Liver (tissue), 8 donors: ENCODE measurements at regions not wholly inside any gene's neighbourhood (a gene's known extent, or its start where the extent isn't known, plus 50 kb on each side); places are given as distances from the start of the nearest gene placed in this dataset.

Source experiments
- DNase-seq: peaks from one replicate; pipeline ENCODE4 v3.0.0-alpha.2; 2017; ENCODE audit warnings: low spot score
- H3K27ac ChIP-seq, 2 donors: one replicate each; pipeline ENCODE4 v1.7.0; 2013; ENCODE audit warnings: inconsistent platforms in 2 of 2, low read length in 2 of 2, control low read depth in 1 of 2, low read depth in 1 of 2, mild to moderate bottlenecking in 1 of 2
- H3K27me3 ChIP-seq, 4 donors: one replicate each; pipeline versions ENCODE4 v1.6.1 to v1.7.0; 2013; ENCODE audit warnings: low read length in 3 of 4, inconsistent platforms in 1 of 4, mild to moderate bottlenecking in 1 of 4, moderate library complexity in 1 of 4; ENCODE audit not compliant: control insufficient read depth in 4 of 4, insufficient read depth in 4 of 4
- H3K36me3 ChIP-seq, 4 donors: one replicate each; pipeline versions ENCODE4 v1.6.1 to v1.7.0; 2013; ENCODE audit warnings: low read length in 3 of 4, mild to moderate bottlenecking in 3 of 4, low read depth in 1 of 4, moderate library complexity in 1 of 4; ENCODE audit not compliant: control insufficient read depth in 4 of 4, insufficient read depth in 3 of 4
- H3K4me1 ChIP-seq, 4 donors: one replicate each; pipeline versions ENCODE4 v1.6.1 to v1.7.0; 2013; ENCODE audit warnings: low read length in 3 of 4, mild to moderate bottlenecking in 3 of 4, moderate library complexity in 1 of 4; ENCODE audit not compliant: control insufficient read depth in 4 of 4, insufficient read depth in 4 of 4
- H3K4me3 ChIP-seq, 3 donors: one replicate each; pipeline versions ENCODE4 v1.6.1 to v1.7.0; 2013; ENCODE audit warnings: low read length in 3 of 3, control low read depth in 1 of 3, low read depth in 1 of 3, mild to moderate bottlenecking in 1 of 3
- H3K9ac ChIP-seq, 2 donors: one replicate each; pipeline ENCODE4 v1.7.0; 2013; ENCODE audit warnings: low read length in 2 of 2, mild to moderate bottlenecking in 2 of 2, moderate library complexity in 2 of 2, control low read depth in 1 of 2, low read depth in 1 of 2
- H3K9me3 ChIP-seq, 4 donors: one replicate each; pipeline versions ENCODE4 v1.6.1 to v1.7.0; 2013; ENCODE audit warnings: low read length in 3 of 4; ENCODE audit not compliant: control insufficient read depth in 4 of 4
- EGR1 ChIP-seq, 2 donors: IDR thresholded peaks; 2 replicates each; pipeline ENCODE4 v1.6.1; 2016 to 2018; ENCODE audit warnings: antibody characterized with exemption in 2 of 2, low read depth in 2 of 2
- FOXA1 ChIP-seq: IDR thresholded peaks from 2 replicates; pipeline ENCODE4 v1.6.1; 2016; ENCODE audit warnings: antibody characterized with exemption
- FOXA2 ChIP-seq: IDR thresholded peaks from 2 replicates; pipeline ENCODE4 v1.6.1; 2016; ENCODE audit warnings: antibody characterized with exemption
- GABPA ChIP-seq, 2 donors: IDR thresholded peaks in 1 of 2; conservative IDR thresholded peaks in 1 of 2; 2 replicates each; pipeline ENCODE4 v1.6.1; 2016; ENCODE audit warnings: antibody characterized with exemption in 2 of 2, mild to moderate bottlenecking in 1 of 2, moderate library complexity in 1 of 2
- HNF4A ChIP-seq, 2 donors: conservative IDR thresholded peaks; 2 replicates each; pipeline ENCODE4 v1.6.1; 2016; ENCODE audit warnings: antibody characterized with exemption in 2 of 2, mild to moderate bottlenecking in 2 of 2
- HNF4G ChIP-seq: IDR thresholded peaks from 2 replicates; pipeline ENCODE4 v1.6.1; 2016; ENCODE audit warnings: antibody characterized with exemption
- JUND ChIP-seq, 2 donors: IDR thresholded peaks; 2 replicates each; pipeline ENCODE4 v1.6.1; 2016; ENCODE audit warnings: antibody characterized with exemption in 2 of 2
- NR2F2 ChIP-seq: IDR thresholded peaks from 2 replicates; pipeline ENCODE4 v1.6.1; 2016; ENCODE audit warnings: antibody characterized with exemption
- RAD21 ChIP-seq, 2 donors: IDR thresholded peaks; 2 replicates each; pipeline ENCODE4 v1.6.1; 2016; ENCODE audit warnings: antibody characterized with exemption in 2 of 2, mild to moderate bottlenecking in 2 of 2
- RXRA ChIP-seq, 2 donors: IDR thresholded peaks; 2 replicates each; pipeline ENCODE4 v1.6.1; 2017 to 2018; ENCODE audit warnings: antibody characterized with exemption in 2 of 2, mild to moderate bottlenecking in 1 of 2
- TAF1 ChIP-seq: conservative IDR thresholded peaks from 2 replicates; pipeline ENCODE4 v1.6.1; 2016; ENCODE audit warnings: antibody characterized with exemption, mild to moderate bottlenecking
- YY1 ChIP-seq: IDR thresholded peaks from 2 replicates; pipeline ENCODE4 v1.6.1; 2016; ENCODE audit warnings: antibody characterized with exemption, mild to moderate bottlenecking
- WGBS: extraction: QIAGEN DNeasy Blood & Tissue Kit; methylation state at CpG from one replicate; pipeline ENCODE4 v1.1.7; 2013; 5-methylcytosine and 5-hydroxymethylcytosine counted together
- TF ChIP-seq, protein P1 (sequence below): IDR thresholded peaks from 2 replicates; pipeline ENCODE4 v1.6.1; 2016; ENCODE audit warnings: antibody characterized with exemption
- TF ChIP-seq, protein P2 (sequence below): fragments of 150-350 bp; IDR thresholded peaks from 2 replicates; pipeline ENCODE4 v1.5.1; 2017; ENCODE audit warnings: improper control_type of control experiment, low read depth, low read length; ENCODE audit not compliant: missing input control
- TF ChIP-seq, protein P3 (sequence below): IDR thresholded peaks from 2 replicates; pipeline ENCODE4 v1.6.1; 2016; ENCODE audit warnings: antibody characterized with exemption
- TF ChIP-seq, protein P4 (sequence below): IDR thresholded peaks from 2 replicates; pipeline ENCODE4 v1.6.1; 2016; ENCODE audit warnings: antibody characterized with exemption
- TF ChIP-seq, protein P5 (sequence below): IDR thresholded peaks from 2 replicates; pipeline ENCODE4 v1.6.1; 2016; ENCODE audit warnings: antibody characterized with exemption, mild to moderate bottlenecking
- donor health status: healthy.
- donor health status: healthy.
- donor health status: healthy.
- donor health status: healthy.
- donor health status: healthy.

DNA sequence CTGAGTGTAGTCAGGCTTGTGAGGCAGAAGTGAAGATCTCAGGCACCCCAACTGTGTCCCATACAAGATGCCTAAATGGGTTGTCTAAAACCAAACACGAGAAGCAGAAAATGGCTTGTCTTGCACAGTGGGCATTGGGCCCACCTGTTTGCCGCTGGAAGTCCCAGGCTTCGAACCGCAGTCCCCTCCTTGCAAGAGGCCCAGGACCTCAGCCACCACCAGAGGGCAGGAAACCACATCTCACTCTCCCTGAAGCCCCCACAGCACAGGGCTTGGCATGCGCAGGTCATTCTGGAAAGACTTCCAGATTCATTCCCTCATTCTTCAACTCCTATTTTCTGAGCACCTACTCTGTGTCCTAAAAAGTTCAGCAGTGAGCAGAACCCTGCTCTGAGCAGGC lies 973.7 kb downstream of the UQCRFS1 start:
- no peak for DNase-seq
- WGBS, result 46% methylated on average over 5 of the region's 5 CpGs
- Histone ChIP-seq H3K36me3 (no peaks in the 10 kb centered on the region), H3K27ac (no peak overlapping the region), H3K9me3 (no peaks in the 10 kb centered on the region), H3K4me1 (no peaks in the 10 kb centered on the region), H3K27me3 (no peaks in the 10 kb centered on the region), H3K9ac (no peak overlapping the region), H3K4me3 (no peak overlapping the region)
- TF ChIP-seq, protein P1, sequence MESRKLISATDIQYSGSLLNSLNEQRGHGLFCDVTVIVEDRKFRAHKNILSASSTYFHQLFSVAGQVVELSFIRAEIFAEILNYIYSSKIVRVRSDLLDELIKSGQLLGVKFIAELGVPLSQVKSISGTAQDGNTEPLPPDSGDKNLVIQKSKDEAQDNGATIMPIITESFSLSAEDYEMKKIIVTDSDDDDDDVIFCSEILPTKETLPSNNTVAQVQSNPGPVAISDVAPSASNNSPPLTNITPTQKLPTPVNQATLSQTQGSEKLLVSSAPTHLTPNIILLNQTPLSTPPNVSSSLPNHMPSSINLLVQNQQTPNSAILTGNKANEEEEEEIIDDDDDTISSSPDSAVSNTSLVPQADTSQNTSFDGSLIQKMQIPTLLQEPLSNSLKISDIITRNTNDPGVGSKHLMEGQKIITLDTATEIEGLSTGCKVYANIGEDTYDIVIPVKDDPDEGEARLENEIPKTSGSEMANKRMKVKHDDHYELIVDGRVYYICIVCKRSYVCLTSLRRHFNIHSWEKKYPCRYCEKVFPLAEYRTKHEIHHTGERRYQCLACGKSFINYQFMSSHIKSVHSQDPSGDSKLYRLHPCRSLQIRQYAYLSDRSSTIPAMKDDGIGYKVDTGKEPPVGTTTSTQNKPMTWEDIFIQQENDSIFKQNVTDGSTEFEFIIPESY, result no peak
- TF ChIP-seq TAF1 (no peak), JUND (IDR thresholded peaks at IDR 0.05) (no peak), YY1 (no peak), HNF4G (no peak), FOXA2 (no peak), EGR1 (IDR thresholded peaks at IDR 0.05; ENCODE audit: low read depth in 2 of 2) (no peak), FOXA1 (no peak), RXRA (IDR thresholded peaks at IDR 0.05) (no peak), HNF4A (conservative IDR thresholded peaks at IDR 0.05) (no peak), NR2F2 (no peak)
- TF ChIP-seq, protein P2, sequence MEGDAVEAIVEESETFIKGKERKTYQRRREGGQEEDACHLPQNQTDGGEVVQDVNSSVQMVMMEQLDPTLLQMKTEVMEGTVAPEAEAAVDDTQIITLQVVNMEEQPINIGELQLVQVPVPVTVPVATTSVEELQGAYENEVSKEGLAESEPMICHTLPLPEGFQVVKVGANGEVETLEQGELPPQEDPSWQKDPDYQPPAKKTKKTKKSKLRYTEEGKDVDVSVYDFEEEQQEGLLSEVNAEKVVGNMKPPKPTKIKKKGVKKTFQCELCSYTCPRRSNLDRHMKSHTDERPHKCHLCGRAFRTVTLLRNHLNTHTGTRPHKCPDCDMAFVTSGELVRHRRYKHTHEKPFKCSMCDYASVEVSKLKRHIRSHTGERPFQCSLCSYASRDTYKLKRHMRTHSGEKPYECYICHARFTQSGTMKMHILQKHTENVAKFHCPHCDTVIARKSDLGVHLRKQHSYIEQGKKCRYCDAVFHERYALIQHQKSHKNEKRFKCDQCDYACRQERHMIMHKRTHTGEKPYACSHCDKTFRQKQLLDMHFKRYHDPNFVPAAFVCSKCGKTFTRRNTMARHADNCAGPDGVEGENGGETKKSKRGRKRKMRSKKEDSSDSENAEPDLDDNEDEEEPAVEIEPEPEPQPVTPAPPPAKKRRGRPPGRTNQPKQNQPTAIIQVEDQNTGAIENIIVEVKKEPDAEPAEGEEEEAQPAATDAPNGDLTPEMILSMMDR, result no peak
- TF ChIP-seq, protein P3, sequence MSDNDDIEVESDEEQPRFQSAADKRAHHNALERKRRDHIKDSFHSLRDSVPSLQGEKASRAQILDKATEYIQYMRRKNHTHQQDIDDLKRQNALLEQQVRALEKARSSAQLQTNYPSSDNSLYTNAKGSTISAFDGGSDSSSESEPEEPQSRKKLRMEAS, result no peak
- TF ChIP-seq, protein P4, sequence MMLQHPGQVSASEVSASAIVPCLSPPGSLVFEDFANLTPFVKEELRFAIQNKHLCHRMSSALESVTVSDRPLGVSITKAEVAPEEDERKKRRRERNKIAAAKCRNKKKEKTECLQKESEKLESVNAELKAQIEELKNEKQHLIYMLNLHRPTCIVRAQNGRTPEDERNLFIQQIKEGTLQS, result no peak

DNA sequence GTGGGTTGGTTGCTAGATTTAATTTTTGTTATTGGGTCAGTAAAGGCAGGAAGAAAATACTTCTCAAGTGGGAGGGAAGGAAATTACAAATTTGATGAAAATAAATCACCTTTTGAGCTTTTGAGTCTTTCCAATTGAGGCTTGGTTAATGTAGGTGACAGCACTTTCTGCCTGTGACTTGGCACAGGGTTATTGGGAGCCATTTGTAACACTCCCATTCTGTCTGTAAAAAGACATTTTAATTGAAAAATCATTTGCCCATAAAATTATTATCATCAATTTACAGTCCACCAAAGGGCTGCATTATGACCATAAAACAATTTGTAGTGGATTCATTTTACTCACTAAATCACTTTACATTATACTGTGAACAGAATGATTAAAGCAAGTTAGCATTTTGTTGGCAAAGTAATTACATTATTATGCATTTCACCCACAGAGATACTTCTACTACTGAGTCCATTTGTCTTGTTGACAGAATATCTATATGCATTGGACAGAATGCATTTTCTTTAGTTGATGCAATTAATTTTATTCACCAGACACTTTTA lies 974.6 kb downstream of the UQCRFS1 start:
- no peaks in the 10 kb centered on the region for H3K4me1 ChIP-seq
- H3K9ac ChIP-seq, result no peak overlapping the region
- no peaks in the 10 kb centered on the region for H3K9me3 ChIP-seq
- TF ChIP-seq FOXA2 (no peak), TAF1 (no peak), JUND (IDR thresholded peaks at IDR 0.05) (no peak), RXRA (IDR thresholded peaks at IDR 0.05) (no peak), EGR1 (IDR thresholded peaks at IDR 0.05; ENCODE audit: low read depth in 2 of 2) (no peak), RAD21 (IDR thresholded peaks at IDR 0.05) (no peak), GABPA (IDR thresholded peaks at IDR 0.05 in 1 of 2, conservative IDR thresholded peaks at IDR 0.05 in 1 of 2) (no peak), NR2F2 (no peak), HNF4G (no peak), HNF4A (conservative IDR thresholded peaks at IDR 0.05) (no peak)
- TF ChIP-seq, protein P2, result no peak
- TF ChIP-seq, protein P5, sequence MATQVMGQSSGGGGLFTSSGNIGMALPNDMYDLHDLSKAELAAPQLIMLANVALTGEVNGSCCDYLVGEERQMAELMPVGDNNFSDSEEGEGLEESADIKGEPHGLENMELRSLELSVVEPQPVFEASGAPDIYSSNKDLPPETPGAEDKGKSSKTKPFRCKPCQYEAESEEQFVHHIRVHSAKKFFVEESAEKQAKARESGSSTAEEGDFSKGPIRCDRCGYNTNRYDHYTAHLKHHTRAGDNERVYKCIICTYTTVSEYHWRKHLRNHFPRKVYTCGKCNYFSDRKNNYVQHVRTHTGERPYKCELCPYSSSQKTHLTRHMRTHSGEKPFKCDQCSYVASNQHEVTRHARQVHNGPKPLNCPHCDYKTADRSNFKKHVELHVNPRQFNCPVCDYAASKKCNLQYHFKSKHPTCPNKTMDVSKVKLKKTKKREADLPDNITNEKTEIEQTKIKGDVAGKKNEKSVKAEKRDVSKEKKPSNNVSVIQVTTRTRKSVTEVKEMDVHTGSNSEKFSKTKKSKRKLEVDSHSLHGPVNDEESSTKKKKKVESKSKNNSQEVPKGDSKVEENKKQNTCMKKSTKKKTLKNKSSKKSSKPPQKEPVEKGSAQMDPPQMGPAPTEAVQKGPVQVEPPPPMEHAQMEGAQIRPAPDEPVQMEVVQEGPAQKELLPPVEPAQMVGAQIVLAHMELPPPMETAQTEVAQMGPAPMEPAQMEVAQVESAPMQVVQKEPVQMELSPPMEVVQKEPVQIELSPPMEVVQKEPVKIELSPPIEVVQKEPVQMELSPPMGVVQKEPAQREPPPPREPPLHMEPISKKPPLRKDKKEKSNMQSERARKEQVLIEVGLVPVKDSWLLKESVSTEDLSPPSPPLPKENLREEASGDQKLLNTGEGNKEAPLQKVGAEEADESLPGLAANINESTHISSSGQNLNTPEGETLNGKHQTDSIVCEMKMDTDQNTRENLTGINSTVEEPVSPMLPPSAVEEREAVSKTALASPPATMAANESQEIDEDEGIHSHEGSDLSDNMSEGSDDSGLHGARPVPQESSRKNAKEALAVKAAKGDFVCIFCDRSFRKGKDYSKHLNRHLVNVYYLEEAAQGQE, result no peak
- TF ChIP-seq, protein P1, result no peak
- H3K27ac ChIP-seq, result no peak overlapping the region
- H3K4me3 ChIP-seq, result no peak overlapping the region
- no peak for DNase-seq
- no peaks in the 10 kb centered on the region for H3K27me3 ChIP-seq
- H3K36me3 ChIP-seq, result no peaks in the 10 kb centered on the region
